Fibroblast of lung (primary cell): ENCODE measurements at regions not wholly inside any gene's neighbourhood (a gene's known extent, or its start where the extent isn't known, plus 50 kb on each side); places are given as distances from the start of the nearest gene placed in this dataset.
A peak's percentile ranks its signal among the peaks of the same experiment; 100 is the strongest.
"Not testable (repeated sequence)": the region's sequence is repeated elsewhere in the genome, so short reads cannot be mapped to it uniquely, and the experiment has no call there.

ENCODE experiments used
- DNase-seq, 2 donors: peaks; one replicate each; pipeline versions ENCODE4 v3.0.0 to v3.0.0-alpha.2; 2010; ENCODE audit warnings: low read depth in 2 of 2
- H2AFZ ChIP-seq: 2 replicates; pipeline ENCODE4 v1.5.1; 2012; ENCODE audit warnings: low read length, control low read depth, inconsistent platforms
- H3K27ac ChIP-seq: 2 replicates; pipeline ENCODE4 v1.5.1; 2011; ENCODE audit warnings: low read length, control low read depth; ENCODE audit not compliant: insufficient read depth
- H3K27me3 ChIP-seq: 2 replicates; pipeline ENCODE4 v1.5.1; 2011; ENCODE audit warnings: mild to moderate bottlenecking, low read length; ENCODE audit not compliant: control insufficient read depth, insufficient read depth
- H3K36me3 ChIP-seq: 2 replicates; pipeline ENCODE4 v1.5.1; 2011; ENCODE audit warnings: low read length; ENCODE audit not compliant: control insufficient read depth, insufficient read depth
- H3K4me1 ChIP-seq: 2 replicates; pipeline ENCODE4 v1.5.1; 2011; ENCODE audit warnings: low read length; ENCODE audit not compliant: control insufficient read depth, insufficient read depth; ENCODE audit errors: extremely low read depth
- H3K4me2 ChIP-seq: 2 replicates; pipeline ENCODE4 v1.5.1; 2011; ENCODE audit warnings: low read length, control low read depth; ENCODE audit not compliant: insufficient read depth; ENCODE audit errors: extremely low read depth
- H3K4me3 ChIP-seq, 4 experiments: fragments of 200-600 bp in 1 of 4; sonication (generic) in 1 of 4; replicated peaks in 1 of 4; 2 replicates each; pipeline ENCODE4 v1.5.1; 2011 to 2016; ENCODE audit warnings: low read length in 4 of 4, low read depth in 3 of 4, mild to moderate bottlenecking in 3 of 4, control low read depth in 2 of 4, inconsistent platforms in 1 of 4, mixed read lengths in 1 of 4; ENCODE audit not compliant: insufficient read depth in 1 of 4; ENCODE audit errors: control extremely low read depth in 1 of 4
- H3K79me2 ChIP-seq: 2 replicates; pipeline ENCODE4 v1.5.1; 2012; ENCODE audit warnings: mild to moderate bottlenecking, low read length, inconsistent platforms; ENCODE audit not compliant: control insufficient read depth, insufficient read depth
- H3K9ac ChIP-seq: 2 replicates; pipeline ENCODE4 v1.5.1; 2011; ENCODE audit warnings: mild to moderate bottlenecking, low read length, control low read depth; ENCODE audit not compliant: insufficient read depth
- H3K9me3 ChIP-seq: 2 replicates; pipeline ENCODE4 v1.5.1; 2012; ENCODE audit warnings: low read depth, low read length; ENCODE audit not compliant: control insufficient read depth, insufficient read depth
- H4K20me1 ChIP-seq: 2 replicates; pipeline ENCODE4 v1.5.1; 2011; ENCODE audit warnings: low read length; ENCODE audit not compliant: control insufficient read depth, insufficient read depth; ENCODE audit errors: extremely low read depth
- EZH2 ChIP-seq: IDR thresholded peaks from 2 replicates; pipeline ENCODE4 v1.5.1; 2012; ENCODE audit warnings: low read length, control low read depth, mild to moderate bottlenecking; ENCODE audit errors: missing control alignments
- TF ChIP-seq, protein P1 (sequence below), 2 donors: IDR thresholded peaks in 1 of 2; conservative IDR thresholded peaks in 1 of 2; 1 replicate in 1 of 2; 2 replicates in 1 of 2; pipeline ENCODE4 v1.5.1; 2011 to 2012; ENCODE audit warnings: low read length in 2 of 2, control low read depth in 1 of 2, inconsistent platforms in 1 of 2, low read depth in 1 of 2, mild to moderate bottlenecking in 1 of 2

DNA sequence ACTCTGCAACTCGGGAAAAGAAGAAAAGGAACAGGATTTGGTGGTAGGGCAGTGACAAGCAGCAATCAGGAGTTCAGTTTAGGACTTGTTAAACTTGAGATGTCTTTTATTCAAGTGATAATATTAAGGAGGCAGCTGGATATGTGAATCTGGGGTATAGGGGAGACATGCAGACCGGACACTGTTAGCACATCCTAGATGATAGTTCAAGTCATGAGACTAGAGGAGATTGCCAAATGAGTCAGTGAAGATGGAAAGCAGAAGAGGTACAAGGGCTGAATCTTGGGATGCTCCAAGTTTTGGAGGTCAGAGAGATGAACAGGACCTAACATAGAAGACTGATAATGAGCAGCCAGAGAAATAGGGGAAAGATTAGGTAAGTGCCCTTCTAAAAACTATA is 69.5 kb upstream of the PSME4 start:
- TF ChIP-seq, protein P1, sequence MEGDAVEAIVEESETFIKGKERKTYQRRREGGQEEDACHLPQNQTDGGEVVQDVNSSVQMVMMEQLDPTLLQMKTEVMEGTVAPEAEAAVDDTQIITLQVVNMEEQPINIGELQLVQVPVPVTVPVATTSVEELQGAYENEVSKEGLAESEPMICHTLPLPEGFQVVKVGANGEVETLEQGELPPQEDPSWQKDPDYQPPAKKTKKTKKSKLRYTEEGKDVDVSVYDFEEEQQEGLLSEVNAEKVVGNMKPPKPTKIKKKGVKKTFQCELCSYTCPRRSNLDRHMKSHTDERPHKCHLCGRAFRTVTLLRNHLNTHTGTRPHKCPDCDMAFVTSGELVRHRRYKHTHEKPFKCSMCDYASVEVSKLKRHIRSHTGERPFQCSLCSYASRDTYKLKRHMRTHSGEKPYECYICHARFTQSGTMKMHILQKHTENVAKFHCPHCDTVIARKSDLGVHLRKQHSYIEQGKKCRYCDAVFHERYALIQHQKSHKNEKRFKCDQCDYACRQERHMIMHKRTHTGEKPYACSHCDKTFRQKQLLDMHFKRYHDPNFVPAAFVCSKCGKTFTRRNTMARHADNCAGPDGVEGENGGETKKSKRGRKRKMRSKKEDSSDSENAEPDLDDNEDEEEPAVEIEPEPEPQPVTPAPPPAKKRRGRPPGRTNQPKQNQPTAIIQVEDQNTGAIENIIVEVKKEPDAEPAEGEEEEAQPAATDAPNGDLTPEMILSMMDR (conservative IDR thresholded peaks at IDR 0.05 in 1 of 2, IDR thresholded peaks at IDR 0.05 in 1 of 2; ENCODE audit: low read depth in 1 of 2, low read length in 2 of 2) = no peak
- TF ChIP-seq EZH2 = no peak
- no peak for DNase-seq
- H3K79me2 ChIP-seq = no peaks in the 10 kb centered on the region

DNA sequence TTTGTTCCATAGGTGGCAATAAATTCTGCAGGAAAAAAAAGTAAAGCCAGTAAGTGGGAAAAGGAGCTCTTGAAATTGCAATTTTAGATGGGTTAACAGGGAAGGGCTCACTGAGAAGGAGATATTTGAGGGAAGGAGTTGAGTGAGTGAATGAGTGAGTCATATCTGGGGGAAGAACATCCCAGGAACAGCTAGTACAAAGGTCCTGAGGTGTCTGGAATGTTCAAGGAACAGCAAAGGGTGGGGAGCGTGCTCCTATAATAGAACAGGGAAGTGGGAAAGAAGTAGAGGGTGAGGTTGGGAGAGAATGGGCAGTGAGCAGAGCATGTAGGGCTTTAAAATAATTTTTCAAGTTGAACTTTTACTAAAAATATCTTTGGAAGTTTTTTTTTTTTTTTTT is 68.0 kb upstream of the PSME4 start:
- Histone ChIP-seq H2AFZ (no peak overlapping the region), H3K9ac (no peak overlapping the region), H3K4me3 (no peak overlapping the region), H4K20me1 (no peaks in the 10 kb centered on the region), H3K27ac (no peak overlapping the region), H3K4me2 (no peak overlapping the region), H3K27me3 (no peaks in the 10 kb centered on the region), H3K9me3 (no peaks in the 10 kb centered on the region), H3K79me2 (no peaks in the 10 kb centered on the region), H3K36me3 (no peaks in the 10 kb centered on the region), H3K4me1 (peaks cover 2% of the 10 kb centered on the region)
- peak in 1 of 2 donors; percentile 39 for DNase-seq
- no peak for TF ChIP-seq EZH2
- TF ChIP-seq, protein P1 (conservative IDR thresholded peaks at IDR 0.05 in 1 of 2, IDR thresholded peaks at IDR 0.05 in 1 of 2; ENCODE audit: low read depth in 1 of 2, low read length in 2 of 2) = no peak

More for the DNA sequence above, 69.5 kb upstream of the PSME4 start:
- H3K4me2 ChIP-seq = no peak overlapping the region
- H3K4me1 ChIP-seq = peaks cover 2% of the 10 kb centered on the region
- no peak overlapping the region for H3K4me3 ChIP-seq
- no peaks in the 10 kb centered on the region for H3K9me3 ChIP-seq
- no peak overlapping the region for H2AFZ ChIP-seq
- H3K27me3 ChIP-seq = no peaks in the 10 kb centered on the region
- H3K27ac ChIP-seq = no peak overlapping the region
- H4K20me1 ChIP-seq = no peaks in the 10 kb centered on the region
- H3K36me3 ChIP-seq = no peaks in the 10 kb centered on the region
- H3K9ac ChIP-seq = no peak overlapping the region

DNA sequence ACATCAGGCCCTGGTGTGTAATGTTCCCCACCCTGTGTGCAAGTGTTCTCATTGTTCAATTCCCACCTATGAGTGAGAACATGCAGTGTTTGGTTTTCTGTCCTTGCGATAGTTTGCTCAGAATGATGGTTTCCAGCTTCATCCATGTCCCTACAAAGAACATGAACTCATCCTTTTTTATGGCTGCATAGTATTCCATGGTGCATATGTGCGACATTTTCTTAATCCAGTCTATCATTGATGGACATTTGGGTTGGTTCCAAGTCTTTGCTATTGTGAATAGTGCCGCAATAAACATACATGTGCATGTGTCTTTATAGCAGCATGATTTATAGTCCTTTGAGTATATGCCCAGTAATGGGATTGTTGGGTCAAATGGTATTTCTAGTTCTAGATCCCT is 60.5 kb upstream of the PSME4 start:
- DNase-seq, H3K9me3 ChIP-seq, H3K4me2 ChIP-seq, H3K27me3 ChIP-seq, H2AFZ ChIP-seq, H3K27ac ChIP-seq, H3K9ac ChIP-seq, H3K36me3 ChIP-seq, H4K20me1 ChIP-seq, H3K79me2 ChIP-seq, H3K4me3 ChIP-seq, H3K4me1 ChIP-seq: not testable (repeated sequence)
